IMR-90 (cell line): ENCODE measurements at regions not wholly inside any gene's neighbourhood (a gene's known extent, or its start where the extent isn't known, plus 50 kb on each side); places are given as distances from the start of the nearest gene placed in this dataset.

Source experiments
- ATAC-seq: fragments of 200-7000 bp; cut with Tn5 transposase; 2 replicates; pipeline ENCODE4 v1.9.1; 2020; ENCODE audit warnings: low read depth, mild to moderate bottlenecking, moderate library complexity
- BruUV-seq: library from RNA; stranded (reverse); fragments of 400-500 nt; replicated peaks from 2 replicates; lab custom pipeline; 2021; lab: Mats Ljungman, UMichigan
- CTCF ChIA-PET: fragments of 300-600 bp; formaldehyde crosslinking; extraction: SDS; loops from one replicate; lab custom pipeline; 2021; ENCODE audit warnings: antibody characterized with exemption; lab: Yijun Ruan, JAX
- POLR2A ChIA-PET: fragments of 300-600 bp; sonication (Branson Sonifier 250); formaldehyde crosslinking; loops from one replicate; lab custom pipeline; 2022; ENCODE audit warnings: antibody characterized with exemption; ENCODE audit not compliant: unreplicated experiment; lab: Charles Lee
- DNase-seq: peaks from one replicate; pipeline ENCODE4 v3.0.0; 2013
- H2AFZ ChIP-seq: replicated peaks from 2 replicates; pipeline ENCODE3; 2013; ENCODE audit warnings: low read length, mild to moderate bottlenecking; ENCODE audit not compliant: poor library complexity
- H2AK5ac ChIP-seq: 2 replicates; pipeline ENCODE4 v1.6.1; 2013; ENCODE audit warnings: low read depth, low read length, inconsistent platforms
- H2AK9ac ChIP-seq: replicated peaks from 2 replicates; pipeline ENCODE3; 2013; ENCODE audit warnings: mild to moderate bottlenecking, low read depth, low read length, moderate library complexity; ENCODE audit not compliant: poor library complexity
- H2BK120ac ChIP-seq: 2 replicates; pipeline ENCODE4 v1.6.1; 2013; ENCODE audit warnings: low read depth, low read length, inconsistent platforms
- H2BK15ac ChIP-seq: 3 replicates; pipeline ENCODE4 v1.6.1; 2013; ENCODE audit warnings: low read depth, low read length, inconsistent platforms
- H2BK20ac ChIP-seq: 2 replicates; pipeline ENCODE4 v1.6.1; 2013; ENCODE audit warnings: low read depth, mild to moderate bottlenecking, inconsistent platforms, low read length, moderate library complexity
- H2BK5ac ChIP-seq: 2 replicates; pipeline ENCODE4 v1.6.1; 2013; ENCODE audit warnings: mild to moderate bottlenecking, low read depth, low read length, inconsistent platforms; ENCODE audit not compliant: poor library complexity, severe bottlenecking
- H3K14ac ChIP-seq: replicated peaks from 2 replicates; pipeline ENCODE4 v1.6.1; 2013; ENCODE audit warnings: low read depth, low read length, inconsistent platforms
- H3K18ac ChIP-seq: 2 replicates; pipeline ENCODE4 v1.6.1; 2013; ENCODE audit warnings: low read depth, low read length, control low read depth
- H3K23ac ChIP-seq: 2 replicates; pipeline ENCODE4 v1.6.1; 2013; ENCODE audit warnings: low read depth, low read length, inconsistent platforms
- H3K27ac ChIP-seq: 2 replicates; pipeline ENCODE4 v1.5.1; 2013; ENCODE audit warnings: mild to moderate bottlenecking, control low read depth, low read length; ENCODE audit not compliant: insufficient read depth
- H3K27me3 ChIP-seq: 2 replicates; pipeline ENCODE4 v1.6.1; 2013; ENCODE audit warnings: low read length; ENCODE audit not compliant: control insufficient read depth, insufficient read depth
- H3K36me3 ChIP-seq: 2 replicates; pipeline ENCODE4 v1.6.1; 2013; ENCODE audit warnings: low read length, mixed read lengths; ENCODE audit not compliant: control insufficient read depth, insufficient read depth
- H3K4ac ChIP-seq: 2 replicates; pipeline ENCODE4 v1.6.1; 2013; ENCODE audit warnings: low read depth, low read length, inconsistent platforms
- H3K4me1 ChIP-seq: 2 replicates; pipeline ENCODE4 v1.6.1; 2013; ENCODE audit warnings: low read length, mixed read lengths; ENCODE audit not compliant: control insufficient read depth, insufficient read depth
- H3K4me2 ChIP-seq: 2 replicates; pipeline ENCODE4 v1.6.1; 2013; ENCODE audit warnings: low read depth, mild to moderate bottlenecking, control low read depth, low read length, moderate library complexity
- H3K4me3 ChIP-seq: 2 replicates; pipeline ENCODE4 v1.5.1; 2013; ENCODE audit warnings: low read depth, mild to moderate bottlenecking, control low read depth, low read length, moderate library complexity; ENCODE audit not compliant: insufficient read depth
- H3K56ac ChIP-seq: 2 replicates; pipeline ENCODE4 v1.6.1; 2013; ENCODE audit warnings: low read length, inconsistent platforms; ENCODE audit not compliant: insufficient read depth; ENCODE audit errors: extremely low read depth
- H3K79me1 ChIP-seq, 2 experiments: 2 replicates each; pipeline ENCODE4 v1.6.1; 2013; ENCODE audit warnings: low read length in 2 of 2, inconsistent platforms in 1 of 2, low read depth in 1 of 2
- H3K9ac ChIP-seq: 2 replicates; pipeline ENCODE4 v1.6.1; 2013; ENCODE audit warnings: low read depth, low read length, control low read depth
- H3K9me1 ChIP-seq: 2 replicates; pipeline ENCODE4 v1.6.1; 2013; ENCODE audit warnings: low read length, inconsistent platforms; ENCODE audit not compliant: insufficient read depth
- H3K9me3 ChIP-seq: 2 replicates; pipeline ENCODE4 v1.6.1; 2013; ENCODE audit warnings: low read length; ENCODE audit not compliant: control insufficient read depth, insufficient read depth
- H4K20me1 ChIP-seq: 2 replicates; pipeline ENCODE4 v1.6.1; 2013; ENCODE audit warnings: low read length, inconsistent platforms; ENCODE audit not compliant: insufficient read depth
- H4K5ac ChIP-seq: 2 replicates; pipeline ENCODE4 v1.6.1; 2013; ENCODE audit warnings: mild to moderate bottlenecking, low read depth, low read length, control low read depth
- H4K8ac ChIP-seq, 2 experiments: 2 replicates each; pipeline ENCODE4 v1.6.1; 2013; ENCODE audit warnings: low read depth in 2 of 2, low read length in 2 of 2, control low read depth in 1 of 2, inconsistent platforms in 1 of 2
- H4K91ac ChIP-seq: 2 replicates; pipeline ENCODE4 v1.6.1; 2013; ENCODE audit warnings: low read depth, low read length, inconsistent platforms; ENCODE audit not compliant: insufficient read depth
- BHLHE40 ChIP-seq: fragments of 150-350 bp; IDR thresholded peaks from 2 replicates; pipeline ENCODE4 v1.6.1; 2016; ENCODE audit warnings: mild to moderate bottlenecking, low read depth, low read length
- CEBPB ChIP-seq: IDR thresholded peaks from 2 replicates; pipeline ENCODE4 v1.6.1; 2012; ENCODE audit warnings: low read depth, low read length, improper control_type of control experiment
- FOS ChIP-seq: fragments of 150-350 bp; IDR thresholded peaks from 2 replicates; pipeline ENCODE4 v1.6.1; 2016; ENCODE audit warnings: low read depth, low read length
- MAFK ChIP-seq: IDR thresholded peaks from 2 replicates; pipeline ENCODE4 v1.6.1; 2012; ENCODE audit warnings: low read depth, low read length, improper control_type of control experiment
- MAZ ChIP-seq: IDR thresholded peaks from 2 replicates; pipeline ENCODE4 v1.6.1; 2012; ENCODE audit warnings: low read depth, mild to moderate bottlenecking, low read length, improper control_type of control experiment, moderate library complexity, borderline replicate concordance
- MXI1 ChIP-seq: IDR thresholded peaks from 2 replicates; pipeline ENCODE4 v1.6.1; 2012; ENCODE audit warnings: low read depth, mild to moderate bottlenecking, low read length, moderate library complexity, borderline replicate concordance
- NFE2L2 ChIP-seq: fragments of 150-350 bp; IDR thresholded peaks from 2 replicates; pipeline ENCODE4 v1.6.1; 2016; ENCODE audit warnings: low read depth, mild to moderate bottlenecking, low read length
- POLR2A ChIP-seq: IDR thresholded peaks from 2 replicates; pipeline ENCODE4 v1.6.1; 2012; ENCODE audit warnings: mild to moderate bottlenecking, low read depth, low read length
- RAD21 ChIP-seq: IDR thresholded peaks from 2 replicates; pipeline ENCODE4 v1.6.1; 2012; ENCODE audit warnings: low read length, improper control_type of control experiment
- RCOR1 ChIP-seq: IDR thresholded peaks from 2 replicates; pipeline ENCODE4 v1.6.1; 2012; ENCODE audit warnings: mild to moderate bottlenecking, low read length, improper control_type of control experiment; ENCODE audit not compliant: insufficient replicate concordance
- SMC3 ChIP-seq: fragments of 150-350 bp; IDR thresholded peaks from 2 replicates; pipeline ENCODE4 v1.6.1; 2016; ENCODE audit warnings: low read depth, mild to moderate bottlenecking, antibody characterized with exemption, low read length, moderate library complexity
- WGBS, 2 experiments: methylation state at CpG; one replicate each; pipeline versions ENCODE4 v1.1.5 to v1.1.7; 2013; ENCODE audit warnings: missing lambda C conversion rate in 2 of 2; ENCODE audit not compliant: insufficient read length in 1 of 2; ENCODE audit errors: extremely low coverage in 2 of 2; 5-methylcytosine and 5-hydroxymethylcytosine counted together
- dilution Hi-C: fragments of 300-500 bp; cut with HindIII; formaldehyde crosslinking; loops from one replicate; pipeline ENCODE4 v1.14.3; 2018; ENCODE audit warnings: low sequenced_read_pairs; ENCODE audit not compliant: unreplicated experiment
- in situ Hi-C: fragments of 300-500 bp; cut with MboI; formaldehyde crosslinking; loops from 3 replicates; pipeline ENCODE4 v1.14.3; 2019; ENCODE audit warnings: low sequenced_read_pairs, inconsistent platforms, mixed read lengths
- intact Hi-C: fragments of 100-400 bp; cut with micrococcal nuclease; formaldehyde crosslinking; loops from 2 replicates; pipeline ENCODE4 v1.10.0; 2022
- TF ChIP-seq, protein P1 (sequence below): conservative IDR thresholded peaks from 2 replicates; pipeline ENCODE4 v1.5.1; 2012; ENCODE audit warnings: mild to moderate bottlenecking, low read depth, low read length, improper control_type of control experiment
- TF ChIP-seq, protein P2 (sequence below): fragments of 150-350 bp; IDR thresholded peaks from 2 replicates; pipeline ENCODE4 v1.6.1; 2016; ENCODE audit warnings: low read depth, mild to moderate bottlenecking, low read length, moderate library complexity, borderline replicate concordance

DNA sequence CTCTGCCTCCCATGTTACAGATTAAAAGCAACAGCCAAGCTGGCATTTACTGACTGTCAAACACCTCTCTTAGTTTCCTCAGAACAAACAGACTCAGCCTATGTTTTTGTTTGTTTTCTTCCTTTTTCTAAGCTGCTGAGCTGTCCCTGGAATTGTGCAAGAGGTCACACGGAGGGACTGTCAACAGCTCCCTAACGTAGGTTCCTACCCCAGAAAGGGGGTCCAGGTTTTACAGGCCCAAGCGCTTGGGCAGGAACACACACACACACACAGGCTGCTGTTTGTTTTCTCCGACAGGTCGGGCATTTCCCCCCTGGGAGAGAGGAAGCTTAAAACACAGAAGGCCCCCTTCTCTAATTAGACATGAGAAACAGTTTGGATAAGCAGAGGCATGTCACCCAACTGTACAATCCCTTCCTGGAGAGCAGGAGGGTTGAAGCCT is 739.6 kb upstream of the TBX3 start:
- CTCF ChIA-PET: no interaction called here
- intact Hi-C loops: no loop called here

More for the DNA sequence above, 739.6 kb upstream of the TBX3 start:
- no peak overlapping the region for H2BK20ac ChIP-seq
- no peak overlapping the region for H3K14ac ChIP-seq
- TF ChIP-seq FOS (no peak), SMC3 (no peak), RCOR1 (no peak), BHLHE40 (no peak), MAZ (no peak), NFE2L2 (no peak), RAD21 (no peak), MXI1 (no peak), MAFK (no peak), CEBPB (no peak), POLR2A (no peak)
- TF ChIP-seq, protein P1, sequence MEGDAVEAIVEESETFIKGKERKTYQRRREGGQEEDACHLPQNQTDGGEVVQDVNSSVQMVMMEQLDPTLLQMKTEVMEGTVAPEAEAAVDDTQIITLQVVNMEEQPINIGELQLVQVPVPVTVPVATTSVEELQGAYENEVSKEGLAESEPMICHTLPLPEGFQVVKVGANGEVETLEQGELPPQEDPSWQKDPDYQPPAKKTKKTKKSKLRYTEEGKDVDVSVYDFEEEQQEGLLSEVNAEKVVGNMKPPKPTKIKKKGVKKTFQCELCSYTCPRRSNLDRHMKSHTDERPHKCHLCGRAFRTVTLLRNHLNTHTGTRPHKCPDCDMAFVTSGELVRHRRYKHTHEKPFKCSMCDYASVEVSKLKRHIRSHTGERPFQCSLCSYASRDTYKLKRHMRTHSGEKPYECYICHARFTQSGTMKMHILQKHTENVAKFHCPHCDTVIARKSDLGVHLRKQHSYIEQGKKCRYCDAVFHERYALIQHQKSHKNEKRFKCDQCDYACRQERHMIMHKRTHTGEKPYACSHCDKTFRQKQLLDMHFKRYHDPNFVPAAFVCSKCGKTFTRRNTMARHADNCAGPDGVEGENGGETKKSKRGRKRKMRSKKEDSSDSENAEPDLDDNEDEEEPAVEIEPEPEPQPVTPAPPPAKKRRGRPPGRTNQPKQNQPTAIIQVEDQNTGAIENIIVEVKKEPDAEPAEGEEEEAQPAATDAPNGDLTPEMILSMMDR: no peak
- TF ChIP-seq, protein P2, sequence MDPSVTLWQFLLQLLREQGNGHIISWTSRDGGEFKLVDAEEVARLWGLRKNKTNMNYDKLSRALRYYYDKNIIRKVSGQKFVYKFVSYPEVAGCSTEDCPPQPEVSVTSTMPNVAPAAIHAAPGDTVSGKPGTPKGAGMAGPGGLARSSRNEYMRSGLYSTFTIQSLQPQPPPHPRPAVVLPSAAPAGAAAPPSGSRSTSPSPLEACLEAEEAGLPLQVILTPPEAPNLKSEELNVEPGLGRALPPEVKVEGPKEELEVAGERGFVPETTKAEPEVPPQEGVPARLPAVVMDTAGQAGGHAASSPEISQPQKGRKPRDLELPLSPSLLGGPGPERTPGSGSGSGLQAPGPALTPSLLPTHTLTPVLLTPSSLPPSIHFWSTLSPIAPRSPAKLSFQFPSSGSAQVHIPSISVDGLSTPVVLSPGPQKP: no peak
- no peaks in the 10 kb centered on the region for H4K20me1 ChIP-seq
- no peak overlapping the region for H3K23ac ChIP-seq
- H3K4ac ChIP-seq: no peak overlapping the region
- no peak overlapping the region; a peak in 1 of 4 replicates for H4K8ac ChIP-seq
- H2AK5ac ChIP-seq: no peak overlapping the region
- no peak overlapping the region for H3K4me2 ChIP-seq
- H3K79me1 ChIP-seq: no peaks in the 10 kb centered on the region
- no CpG with 5 or more reads among the region's 5 CpGs for WGBS, 2 experiments
- H3K56ac ChIP-seq: no peak overlapping the region
- H4K5ac ChIP-seq: no peak overlapping the region
- H2AFZ ChIP-seq: peak overlapping the region; percentile 70
- no peak overlapping the region for H3K18ac ChIP-seq
- BruUV-seq: no TSS peak
- peaks cover 2% of the 10 kb centered on the region; the same call in 1 of the 2 replicates for H3K4me1 ChIP-seq
- in situ Hi-C loops (no loop called here), dilution Hi-C loops (no loop called here)
- H3K36me3 ChIP-seq: no peaks in the 10 kb centered on the region
- POLR2A ChIA-PET: no interaction called here
- H3K27ac ChIP-seq: no peak overlapping the region
- no peaks in the 10 kb centered on the region for H3K9me3 ChIP-seq
- no peak for ATAC-seq
- peak overlapping the region; percentile 27; the same call in 1 of the 2 replicates for H2BK120ac ChIP-seq
- no peak overlapping the region for H2BK15ac ChIP-seq
- DNase-seq: no peak
- H3K4me3 ChIP-seq: no peak overlapping the region
- H2BK5ac ChIP-seq: no peak overlapping the region
- H3K9me1 ChIP-seq: no peaks in the 10 kb centered on the region
- no peaks in the 10 kb centered on the region for H3K27me3 ChIP-seq
- no peak overlapping the region for H4K91ac ChIP-seq
- H2AK9ac ChIP-seq: no peak overlapping the region
- 0 out of 2 replicates have a peak overlapping the region, but pooled peaks have one; percentile 36 for H3K9ac ChIP-seq
